PC-9 (cell line): ENCODE measurements at regions not wholly inside any gene's neighbourhood (a gene's known extent, or its start where the extent isn't known, plus 50 kb on each side); places are given as distances from the start of the nearest gene placed in this dataset.

Experiments used
- BruUV-seq: library from RNA; stranded (reverse); fragments of 400-500 nt; replicated peaks from 2 replicates; lab custom pipeline; 2021; lab: Mats Ljungman, UMichigan
- CTCF ChIA-PET: fragments of 300-600 bp; sonication (Branson Sonifier 250); formaldehyde crosslinking; loops from one replicate; lab custom pipeline; 2022; ENCODE audit warnings: antibody characterized with exemption; lab: Charles Lee
- POLR2A ChIA-PET: fragments of 300-600 bp; sonication (Branson Sonifier 250); formaldehyde crosslinking; loops from one replicate; lab custom pipeline; 2022; ENCODE audit warnings: antibody characterized with exemption; ENCODE audit not compliant: unreplicated experiment; lab: Charles Lee
- DNase-seq, 2 experiments: peaks; one replicate each; pipeline versions ENCODE4 v3.0.0 to v3.0.0-alpha.2; 2015 to 2022; ENCODE audit warnings: mixed read lengths in 1 of 2
- H2AFZ ChIP-seq: fragments of 200-600 bp; sonication (generic); 2 replicates; pipeline ENCODE4 v1.8.1; 2017; ENCODE audit warnings: antibody characterized with exemption
- H3F3A ChIP-seq: fragments of 200-600 bp; sonication (generic); 2 replicates; pipeline ENCODE4 v1.8.1; 2017; ENCODE audit warnings: antibody characterized with exemption, mild to moderate bottlenecking, low read depth; ENCODE audit not compliant: insufficient read depth
- H3K27ac ChIP-seq: fragments of 200-600 bp; sonication (generic); 2 replicates; pipeline ENCODE4 v1.6.1; 2016; ENCODE audit warnings: mixed run types
- H3K27me3 ChIP-seq: fragments of 200-600 bp; sonication (generic); 2 replicates; pipeline ENCODE4 v1.6.1; 2016; ENCODE audit warnings: low read depth, mixed run types; ENCODE audit not compliant: insufficient read depth
- H3K36me3 ChIP-seq: fragments of 200-600 bp; sonication (generic); 2 replicates; pipeline ENCODE4 v1.6.1; 2016; ENCODE audit warnings: low read depth, mixed run types
- H3K4me1 ChIP-seq: fragments of 200-600 bp; sonication (generic); replicated peaks from 2 replicates; pipeline ENCODE4 v1.6.1; 2016; ENCODE audit warnings: mixed run types; ENCODE audit not compliant: insufficient read depth
- H3K4me2 ChIP-seq: fragments of 200-600 bp; sonication (generic); 2 replicates; pipeline ENCODE4 v1.6.1; 2017; ENCODE audit warnings: mixed run types
- H3K4me3 ChIP-seq: fragments of 200-600 bp; sonication (generic); 2 replicates; pipeline ENCODE4 v1.6.1; 2016; ENCODE audit warnings: mixed run types
- H3K79me2 ChIP-seq: fragments of 200-600 bp; sonication (generic); 2 replicates; pipeline ENCODE4 v1.6.1; 2017; ENCODE audit warnings: low read depth, mixed run types
- H3K9me2 ChIP-seq: fragments of 200-600 bp; sonication (generic); 2 replicates; pipeline ENCODE4 v1.8.1; 2017; ENCODE audit warnings: mild to moderate bottlenecking; ENCODE audit not compliant: insufficient read depth
- H3K9me3 ChIP-seq: fragments of 200-600 bp; sonication (generic); 2 replicates; pipeline ENCODE4 v1.8.1; 2016; ENCODE audit warnings: low read depth; ENCODE audit not compliant: insufficient read depth
- H4K20me1 ChIP-seq: fragments of 200-600 bp; sonication (generic); 2 replicates; pipeline ENCODE4 v1.8.1; 2017; ENCODE audit not compliant: insufficient read depth
- CTCF ChIP-seq: fragments of 200-600 bp; sonication (generic); conservative IDR thresholded peaks from 2 replicates; pipeline ENCODE4 v1.6.1; 2017; ENCODE audit warnings: mixed run types, antibody characterized with exemption, mild to moderate bottlenecking, moderate library complexity
- EZH2 ChIP-seq: fragments of 200-600 bp; sonication (generic); IDR thresholded peaks from 2 replicates; pipeline ENCODE4 v1.8.0; 2017; ENCODE audit warnings: antibody characterized with exemption, low read depth
- intact Hi-C: fragments of 100-400 bp; cut with micrococcal nuclease; formaldehyde crosslinking; loops from one replicate; pipeline ENCODE4 v1.10.0; 2022; ENCODE audit not compliant: unreplicated experiment

- H3K9me2 ChIP-seq: no peaks in the 10 kb centered on the region
- no peaks in the 10 kb centered on the region for H3K27me3 ChIP-seq
- H3F3A ChIP-seq: no peaks in the 10 kb centered on the region
- H2AFZ ChIP-seq: no peak overlapping the region
- no peak for TF ChIP-seq EZH2
- ChIA-PET CTCF (no interaction called here), POLR2A (no interaction called here)
- H3K4me3 ChIP-seq: no peak overlapping the region
- H3K9me3 ChIP-seq: no peaks in the 10 kb centered on the region
- peak in 1 of 2 experiments; percentile 0 for DNase-seq
- H3K4me2 ChIP-seq: no peak overlapping the region
- intact Hi-C loops: no loop called here
- H4K20me1 ChIP-seq: no peaks in the 10 kb centered on the region
- no peaks in the 10 kb centered on the region for H3K79me2 ChIP-seq
- BruUV-seq: no TSS peak
- no peak overlapping the region for H3K27ac ChIP-seq
- no peaks in the 10 kb centered on the region for H3K4me1 ChIP-seq
- no peaks in the 10 kb centered on the region for H3K36me3 ChIP-seq
Observed at GRCh38 chrX:42495139-42495538, 282.8 kb downstream of the PPP1R2C start.

- Histone ChIP-seq H3K4me1 (no peaks in the 10 kb centered on the region), H4K20me1 (no peaks in the 10 kb centered on the region), H3K9me2 (no peaks in the 10 kb centered on the region), H3F3A (no peaks in the 10 kb centered on the region), H3K4me2 (no peak overlapping the region), H3K27me3 (no peaks in the 10 kb centered on the region), H3K27ac (no peak overlapping the region), H3K9me3 (no peaks in the 10 kb centered on the region), H3K36me3 (no peaks in the 10 kb centered on the region), H2AFZ (no peak overlapping the region), H3K4me3 (no peak overlapping the region), H3K79me2 (no peaks in the 10 kb centered on the region)
- DNase-seq: no peak
- no TSS peak for BruUV-seq
- TF ChIP-seq EZH2 (no peak), CTCF (no peak)
- POLR2A ChIA-PET: no interaction called here
- intact Hi-C loops: no loop called here
- CTCF ChIA-PET: no interaction called here
Observed at GRCh38 chrX:42491137-42491907, 286.6 kb downstream of the PPP1R2C start.

GRCh38 chrX:42490111-42490510, 287.9 kb downstream of the PPP1R2C start:
- CTCF ChIA-PET: no interaction called here

More at GRCh38 chrX:42490111-42490510, 287.9 kb downstream of the PPP1R2C start:
- intact Hi-C loops: no loop called here
- BruUV-seq: no TSS peak
- POLR2A ChIA-PET: no interaction called here
- Histone ChIP-seq H3K36me3 (no peaks in the 10 kb centered on the region), H3K27me3 (no peaks in the 10 kb centered on the region), H3K4me1 (no peaks in the 10 kb centered on the region), H3K79me2 (no peaks in the 10 kb centered on the region), H3K9me3 (no peaks in the 10 kb centered on the region), H3K9me2 (no peaks in the 10 kb centered on the region), H3F3A (no peaks in the 10 kb centered on the region), H3K4me3 (no peak overlapping the region), H4K20me1 (no peaks in the 10 kb centered on the region), H2AFZ (no peak overlapping the region), H3K27ac (no peak overlapping the region), H3K4me2 (no peak overlapping the region)
- TF ChIP-seq EZH2 (no peak), CTCF (no peak)
- DNase-seq: no peak
